ENCODE measurements at regions not wholly inside any gene's neighbourhood (a gene's known extent, or its start where the extent isn't known, plus 50 kb on each side); places are given as distances from the start of the nearest gene placed in this dataset.

DNA sequence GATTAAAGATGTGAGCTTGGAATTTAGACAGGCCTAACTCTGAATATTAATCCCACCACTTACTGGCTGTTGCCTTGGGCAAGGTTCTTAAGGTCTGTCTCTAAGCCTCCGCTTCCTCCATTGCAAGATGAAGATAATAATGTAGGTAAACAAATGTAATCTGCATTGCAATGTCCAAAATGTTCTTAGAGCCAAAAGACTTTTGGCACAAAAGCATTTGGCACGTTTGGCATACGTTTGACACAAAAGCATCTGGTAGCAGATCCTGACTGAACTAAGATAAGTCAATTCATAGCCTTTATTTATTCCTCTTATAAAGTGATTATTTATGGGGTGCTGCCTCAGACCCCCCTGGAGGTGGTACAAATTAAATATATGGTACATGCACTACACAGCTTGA, 229.9 kb upstream of the STXBP5 start:
- no peak for DNase-seq (ENCODE audit: unreplicated experiment)
- Mint-ChIP-seq H3K9me3 (ENCODE audit: unreplicated experiment) (no peaks in the 10 kb centered on the region), H3K27ac (ENCODE audit: low read depth, unreplicated experiment) (no peak overlapping the region), H3K4me3 (ENCODE audit: unreplicated experiment) (no peak overlapping the region), H3K4me1 (ENCODE audit: insufficient read depth, unreplicated experiment) (peaks cover 5% of the 10 kb centered on the region), H3K36me3 (ENCODE audit: insufficient read depth, unreplicated experiment) (no peaks in the 10 kb centered on the region), H3K27me3 (ENCODE audit: insufficient read depth, unreplicated experiment) (no peaks in the 10 kb centered on the region)
- intact Hi-C loops (cut with micrococcal nuclease): no loop called here
- CTCF ChIA-PET: interaction anchor here (1.2 kb wide), 1 partner anchor 640 kb away, joined by 3 read pairs; no protein-coding TSS in a partner anchor
- POLR2A ChIA-PET: interaction anchor here (0.5 kb wide), 1 partner anchor 13 kb away, joined by 3 read pairs; no protein-coding TSS in a partner anchor
- BruUV-seq (replicated peaks): no TSS peak
- no peak for TF ChIP-seq CTCF (IDR thresholded peaks at IDR 0.05; ENCODE audit: unreplicated experiment)

DNA sequence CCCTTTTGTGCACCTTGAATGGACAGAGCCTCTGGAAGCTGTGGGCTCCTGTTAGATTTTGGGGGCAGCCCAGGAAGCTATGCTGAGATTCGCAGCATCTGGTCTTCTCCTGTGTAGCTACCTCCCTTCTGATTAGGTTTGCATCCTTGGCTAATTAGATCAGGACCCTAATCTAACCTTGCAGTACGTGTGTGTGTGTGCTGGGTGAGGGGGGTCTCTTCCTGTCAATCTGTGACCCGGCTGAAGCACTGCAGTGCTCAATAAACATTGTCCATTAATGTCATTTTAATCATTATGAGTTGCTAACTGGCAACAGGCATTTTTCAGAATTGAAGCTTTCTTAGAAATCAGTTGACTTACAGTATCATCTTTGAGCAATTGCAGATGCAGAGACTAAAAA, 229.1 kb upstream of the STXBP5 start:
- Mint-ChIP-seq H3K9me3 (ENCODE audit: unreplicated experiment) (no peaks in the 10 kb centered on the region), H3K27me3 (ENCODE audit: insufficient read depth, unreplicated experiment) (no peaks in the 10 kb centered on the region), H3K36me3 (ENCODE audit: insufficient read depth, unreplicated experiment) (no peaks in the 10 kb centered on the region), H3K4me1 (ENCODE audit: insufficient read depth, unreplicated experiment) (peaks cover 5% of the 10 kb centered on the region), H3K27ac (ENCODE audit: low read depth, unreplicated experiment) (no peak overlapping the region), H3K4me3 (ENCODE audit: unreplicated experiment) (no peak overlapping the region)
- CTCF ChIA-PET: interaction anchor here (1.0 to 1.2 kb wide), 2 partner anchors 11 to 640 kb away, joined by 3 read pairs; no protein-coding TSS in a partner anchor
- TF ChIP-seq CTCF (IDR thresholded peaks at IDR 0.05; ENCODE audit: unreplicated experiment): no peak
- intact Hi-C loops (cut with micrococcal nuclease): no loop called here
- POLR2A ChIA-PET: no interaction called here
- BruUV-seq (replicated peaks): no TSS peak
- DNase-seq (ENCODE audit: unreplicated experiment): no peak

GRCh38 chr6:146980900-146981329, 223.3 kb upstream of the STXBP5 start:
- Mint-ChIP-seq H3K27me3 (ENCODE audit: insufficient read depth, unreplicated experiment) (no peaks in the 10 kb centered on the region), H3K27ac (ENCODE audit: low read depth, unreplicated experiment) (no peak overlapping the region), H3K4me3 (ENCODE audit: unreplicated experiment) (no peak overlapping the region), H3K36me3 (ENCODE audit: insufficient read depth, unreplicated experiment) (no peaks in the 10 kb centered on the region), H3K9me3 (ENCODE audit: unreplicated experiment) (no peaks in the 10 kb centered on the region), H3K4me1 (ENCODE audit: insufficient read depth, unreplicated experiment) (peaks cover 8% of the 10 kb centered on the region)
- CTCF ChIA-PET: interaction anchor here (2.2 kb wide), 1 partner anchor 9 kb away, joined by 6 read pairs; no protein-coding TSS in a partner anchor
- POLR2A ChIA-PET: no interaction called here
- BruUV-seq (replicated peaks): no TSS peak
- TF ChIP-seq CTCF (IDR thresholded peaks at IDR 0.05; ENCODE audit: unreplicated experiment): no peak
- no peak for DNase-seq (ENCODE audit: unreplicated experiment)
- intact Hi-C loops (cut with micrococcal nuclease): no loop called here

DNA sequence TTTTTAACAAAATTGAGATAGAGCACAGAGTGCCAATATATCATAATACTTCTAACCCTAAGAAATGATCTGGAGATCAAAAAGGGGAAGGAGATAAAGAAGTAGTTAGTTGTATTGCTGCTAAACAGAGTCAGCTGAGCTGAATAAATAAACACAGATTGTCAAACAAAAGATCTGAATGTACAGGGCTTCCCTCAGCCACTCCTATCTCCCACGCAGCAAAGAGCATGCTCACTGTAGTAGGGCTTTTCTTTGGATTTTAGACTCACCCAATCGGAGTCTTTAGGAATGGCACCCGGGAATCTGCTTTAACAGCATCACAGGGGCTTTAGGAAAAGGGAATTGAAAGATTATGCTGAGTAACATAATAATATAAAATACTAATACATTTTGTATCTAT, 222.2 kb upstream of the STXBP5 start:
- no peak for DNase-seq (ENCODE audit: unreplicated experiment)
- TF ChIP-seq CTCF (IDR thresholded peaks at IDR 0.05; ENCODE audit: unreplicated experiment): no peak
- BruUV-seq (replicated peaks): no TSS peak
- H3K4me3 Mint-ChIP-seq (ENCODE audit: unreplicated experiment): no peak overlapping the region
- ChIA-PET CTCF (no interaction called here), POLR2A (no interaction called here)
- no peaks in the 10 kb centered on the region for H3K36me3 Mint-ChIP-seq (ENCODE audit: insufficient read depth, unreplicated experiment)
- no peaks in the 10 kb centered on the region for H3K27me3 Mint-ChIP-seq (ENCODE audit: insufficient read depth, unreplicated experiment)
- H3K4me1 Mint-ChIP-seq (ENCODE audit: insufficient read depth, unreplicated experiment): peaks cover 8% of the 10 kb centered on the region
- H3K27ac Mint-ChIP-seq (ENCODE audit: low read depth, unreplicated experiment): no peak overlapping the region
- intact Hi-C loops (cut with micrococcal nuclease): no loop called here
- no peaks in the 10 kb centered on the region for H3K9me3 Mint-ChIP-seq (ENCODE audit: unreplicated experiment)

Measured in MCF 10A (cell line).